ENCODE measurements at regions not wholly inside any gene's neighbourhood (a gene's known extent, or its start where the extent isn't known, plus 50 kb on each side); places are given as distances from the start of the nearest gene placed in this dataset.

DNA sequence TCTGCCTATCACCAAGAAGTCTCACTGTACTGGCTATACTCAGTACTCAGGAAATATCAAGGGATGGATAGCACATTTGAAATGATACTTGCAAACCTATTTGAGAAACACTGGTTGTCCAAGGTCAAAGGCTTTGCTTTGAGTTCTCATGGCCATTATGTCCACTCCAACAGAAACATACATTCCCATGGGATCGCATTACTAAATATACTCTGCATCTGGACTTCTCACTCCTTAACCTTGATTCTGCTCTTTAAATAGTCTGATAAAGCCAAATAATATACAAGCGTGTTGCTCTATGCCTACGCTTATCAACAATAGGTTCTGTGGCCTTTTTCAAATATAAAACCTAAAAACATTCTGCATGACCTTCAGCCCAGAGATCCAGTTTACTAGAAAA is 1054.8 kb downstream of the MRPL39 start:
- H3K4me3 Mint-ChIP-seq, result no peak overlapping the region
- no peaks in the 10 kb centered on the region for H3K27me3 ChIP-seq (ENCODE audit: insufficient read depth)
- H3K4me3 ChIP-seq, result no peak overlapping the region
- H4K20me1 ChIP-seq (replicated peaks; ENCODE audit: insufficient read depth), result no peaks in the 10 kb centered on the region
- H3F3A ChIP-seq (replicated peaks; ENCODE audit: low read depth), result no peaks in the 10 kb centered on the region
- H3K4me2 ChIP-seq, result no peak overlapping the region
- no peak overlapping the region for H2AFZ ChIP-seq
- H3K36me3 ChIP-seq (ENCODE audit: insufficient read depth), result 0 out of 2 replicates have a peak, but pooled peaks cover 5% of the 10 kb centered on the region
- no peaks in the 10 kb centered on the region for H3K4me1 Mint-ChIP-seq
- peaks cover 3% of the 10 kb centered on the region for H3K27me3 Mint-ChIP-seq (ENCODE audit: insufficient read depth, low read depth, poor library complexity)
- TF ChIP-seq ZNF114 (CRISPR knock-in tag; IDR thresholded peaks at IDR 0.05) (no peak), NANOG (IDR thresholded peaks at IDR 0.05; ENCODE audit: borderline replicate concordance) (no peak), POLR2AphosphoS5 (IDR thresholded peaks at IDR 0.05; ENCODE audit: low read depth) (no peak), STAT1 (IDR thresholded peaks at IDR 0.05; ENCODE audit: unreplicated experiment) (no peak), REST (IDR thresholded peaks at IDR 0.05; ENCODE audit: unreplicated experiment) (no peak), EZH2phosphoT487 (IDR thresholded peaks at IDR 0.05; ENCODE audit: unreplicated experiment) (no peak), EZH2 (IDR thresholded peaks at IDR 0.05; ENCODE audit: low read depth, unreplicated experiment) (no peak), JUNB (IDR thresholded peaks at IDR 0.05; ENCODE audit: unreplicated experiment) (no peak), CTCF (conservative IDR thresholded peaks at IDR 0.05; ENCODE audit: low read depth in 2 of 2) (no peak), CREB1 (CRISPR knock-in tag; IDR thresholded peaks at IDR 0.05; ENCODE audit: low read depth) (no peak), ZNF331 (CRISPR knock-in tag; IDR thresholded peaks at IDR 0.05; ENCODE audit: low read depth) (no peak)
- TF ChIP-seq, protein P1, sequence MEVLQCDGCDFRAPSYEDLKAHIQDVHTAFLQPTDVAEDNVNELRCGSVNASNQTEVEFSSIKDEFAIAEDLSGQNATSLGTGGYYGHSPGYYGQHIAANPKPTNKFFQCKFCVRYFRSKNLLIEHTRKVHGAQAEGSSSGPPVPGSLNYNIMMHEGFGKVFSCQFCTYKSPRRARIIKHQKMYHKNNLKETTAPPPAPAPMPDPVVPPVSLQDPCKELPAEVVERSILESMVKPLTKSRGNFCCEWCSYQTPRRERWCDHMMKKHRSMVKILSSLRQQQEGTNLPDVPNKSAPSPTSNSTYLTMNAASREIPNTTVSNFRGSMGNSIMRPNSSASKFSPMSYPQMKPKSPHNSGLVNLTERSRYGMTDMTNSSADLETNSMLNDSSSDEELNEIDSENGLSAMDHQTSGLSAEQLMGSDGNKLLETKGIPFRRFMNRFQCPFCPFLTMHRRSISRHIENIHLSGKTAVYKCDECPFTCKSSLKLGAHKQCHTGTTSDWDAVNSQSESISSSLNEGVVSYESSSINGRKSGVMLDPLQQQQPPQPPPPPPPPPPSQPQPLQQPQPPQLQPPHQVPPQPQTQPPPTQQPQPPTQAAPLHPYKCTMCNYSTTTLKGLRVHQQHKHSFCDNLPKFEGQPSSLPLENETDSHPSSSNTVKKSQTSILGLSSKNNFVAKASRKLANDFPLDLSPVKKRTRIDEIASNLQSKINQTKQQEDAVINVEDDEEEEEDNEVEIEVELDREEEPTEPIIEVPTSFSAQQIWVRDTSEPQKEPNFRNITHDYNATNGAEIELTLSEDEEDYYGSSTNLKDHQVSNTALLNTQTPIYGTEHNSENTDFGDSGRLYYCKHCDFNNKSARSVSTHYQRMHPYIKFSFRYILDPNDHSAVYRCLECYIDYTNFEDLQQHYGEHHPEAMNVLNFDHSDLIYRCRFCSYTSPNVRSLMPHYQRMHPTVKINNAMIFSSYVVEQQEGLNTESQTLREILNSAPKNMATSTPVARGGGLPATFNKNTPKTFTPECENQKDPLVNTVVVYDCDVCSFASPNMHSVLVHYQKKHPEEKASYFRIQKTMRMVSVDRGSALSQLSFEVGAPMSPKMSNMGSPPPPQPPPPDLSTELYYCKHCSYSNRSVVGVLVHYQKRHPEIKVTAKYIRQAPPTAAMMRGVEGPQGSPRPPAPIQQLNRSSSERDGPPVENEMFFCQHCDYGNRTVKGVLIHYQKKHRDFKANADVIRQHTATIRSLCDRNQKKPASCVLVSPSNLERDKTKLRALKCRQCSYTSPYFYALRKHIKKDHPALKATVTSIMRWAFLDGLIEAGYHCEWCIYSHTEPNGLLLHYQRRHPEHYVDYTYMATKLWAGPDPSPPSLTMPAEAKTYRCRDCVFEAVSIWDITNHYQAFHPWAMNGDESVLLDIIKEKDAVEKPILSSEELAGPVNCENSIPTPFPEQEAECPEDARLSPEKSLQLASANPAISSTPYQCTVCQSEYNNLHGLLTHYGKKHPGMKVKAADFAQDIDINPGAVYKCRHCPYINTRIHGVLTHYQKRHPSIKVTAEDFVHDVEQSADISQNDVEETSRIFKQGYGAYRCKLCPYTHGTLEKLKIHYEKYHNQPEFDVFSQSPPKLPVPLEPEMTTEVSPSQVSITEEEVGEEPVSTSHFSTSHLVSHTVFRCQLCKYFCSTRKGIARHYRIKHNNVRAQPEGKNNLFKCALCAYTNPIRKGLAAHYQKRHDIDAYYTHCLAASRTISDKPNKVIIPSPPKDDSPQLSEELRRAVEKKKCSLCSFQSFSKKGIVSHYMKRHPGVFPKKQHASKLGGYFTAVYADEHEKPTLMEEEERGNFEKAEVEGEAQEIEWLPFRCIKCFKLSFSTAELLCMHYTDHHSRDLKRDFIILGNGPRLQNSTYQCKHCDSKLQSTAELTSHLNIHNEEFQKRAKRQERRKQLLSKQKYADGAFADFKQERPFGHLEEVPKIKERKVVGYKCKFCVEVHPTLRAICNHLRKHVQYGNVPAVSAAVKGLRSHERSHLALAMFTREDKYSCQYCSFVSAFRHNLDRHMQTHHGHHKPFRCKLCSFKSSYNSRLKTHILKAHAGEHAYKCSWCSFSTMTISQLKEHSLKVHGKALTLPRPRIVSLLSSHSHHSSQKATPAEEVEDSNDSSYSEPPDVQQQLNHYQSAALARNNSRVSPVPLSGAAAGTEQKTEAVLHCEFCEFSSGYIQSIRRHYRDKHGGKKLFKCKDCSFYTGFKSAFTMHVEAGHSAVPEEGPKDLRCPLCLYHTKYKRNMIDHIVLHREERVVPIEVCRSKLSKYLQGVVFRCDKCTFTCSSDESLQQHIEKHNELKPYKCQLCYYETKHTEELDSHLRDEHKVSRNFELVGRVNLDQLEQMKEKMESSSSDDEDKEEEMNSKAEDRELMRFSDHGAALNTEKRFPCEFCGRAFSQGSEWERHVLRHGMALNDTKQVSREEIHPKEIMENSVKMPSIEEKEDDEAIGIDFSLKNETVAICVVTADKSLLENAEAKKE (CRISPR knock-in tag; IDR thresholded peaks at IDR 0.05), result no peak
- TF ChIP-seq, protein P2, sequence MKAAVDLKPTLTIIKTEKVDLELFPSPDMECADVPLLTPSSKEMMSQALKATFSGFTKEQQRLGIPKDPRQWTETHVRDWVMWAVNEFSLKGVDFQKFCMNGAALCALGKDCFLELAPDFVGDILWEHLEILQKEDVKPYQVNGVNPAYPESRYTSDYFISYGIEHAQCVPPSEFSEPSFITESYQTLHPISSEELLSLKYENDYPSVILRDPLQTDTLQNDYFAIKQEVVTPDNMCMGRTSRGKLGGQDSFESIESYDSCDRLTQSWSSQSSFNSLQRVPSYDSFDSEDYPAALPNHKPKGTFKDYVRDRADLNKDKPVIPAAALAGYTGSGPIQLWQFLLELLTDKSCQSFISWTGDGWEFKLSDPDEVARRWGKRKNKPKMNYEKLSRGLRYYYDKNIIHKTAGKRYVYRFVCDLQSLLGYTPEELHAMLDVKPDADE (IDR thresholded peaks at IDR 0.05), result no peak
- DNase-seq (ENCODE audit: low spot score) (no peak), ATAC-seq (no peak)
- no peaks in the 10 kb centered on the region for H3K9me2 ChIP-seq (ENCODE audit: insufficient read depth)
- no peak overlapping the region for H3K27ac Mint-ChIP-seq
- no peak overlapping the region for H3K27ac ChIP-seq (ENCODE audit: low read depth)
- H3K9me3 Mint-ChIP-seq, result peaks cover 73% of the 10 kb centered on the region
- no peaks in the 10 kb centered on the region for H3K79me2 ChIP-seq (replicated peaks; ENCODE audit: insufficient read depth)
- H3K36me3 Mint-ChIP-seq (ENCODE audit: low read depth), result peaks cover 9% of the 10 kb centered on the region
- H3K4me1 ChIP-seq (ENCODE audit: insufficient read depth), result no peaks in the 10 kb centered on the region

Measured in GM23338 (cell line).